ENCODE measurements at regions not wholly inside any gene's neighbourhood (a gene's known extent, or its start where the extent isn't known, plus 50 kb on each side); places are given as distances from the start of the nearest gene placed in this dataset.
"Not testable (repeated sequence)": the region's sequence is repeated elsewhere in the genome, so short reads cannot be mapped to it uniquely, and the experiment has no call there.

GRCh38 chr14:41000350-41000749 is 606.3 kb upstream of the LRFN5 start:
- Histone ChIP-seq H3K9me3 (ENCODE audit: control insufficient read depth, low read length) (no peaks in the 10 kb centered on the region), H3K27me3 (ENCODE audit: control insufficient read depth, insufficient read depth) (no peaks in the 10 kb centered on the region), H3K27ac (ENCODE audit: low read length) (no peak overlapping the region), H3K4me1 (ENCODE audit: control insufficient read depth, insufficient read depth, low read length) (no peaks in the 10 kb centered on the region), H3K4me3 (ENCODE audit: low read length) (no peak overlapping the region)
- WGBS = 52% methylated on average over 3 of the region's 3 CpGs
- DNase-seq = no peak
- intact Hi-C loops (cut with DNase I) = no loop called here
- ATAC-seq = no peak

GRCh38 chr14:40989260-40989659 is 617.4 kb upstream of the LRFN5 start:
- 19% methylated on average over 1 of the region's 1 CpG for WGBS
- ATAC-seq (no peak), DNase-seq (no peak)
- no peak overlapping the region for H3K27ac ChIP-seq (ENCODE audit: low read length)
- H3K27me3 ChIP-seq (ENCODE audit: control insufficient read depth, insufficient read depth) = no peaks in the 10 kb centered on the region
- no peaks in the 10 kb centered on the region for H3K4me1 ChIP-seq (ENCODE audit: control insufficient read depth, insufficient read depth, low read length)
- H3K9me3 ChIP-seq (ENCODE audit: control insufficient read depth, low read length) = no peaks in the 10 kb centered on the region
- H3K4me3 ChIP-seq (ENCODE audit: low read length) = no peak overlapping the region
- intact Hi-C loops (cut with DNase I) = no loop called here

- no peaks in the 10 kb centered on the region for H3K27me3 ChIP-seq (ENCODE audit: control insufficient read depth, insufficient read depth)
- H3K4me1 ChIP-seq (ENCODE audit: control insufficient read depth, insufficient read depth, low read length) = no peaks in the 10 kb centered on the region
- ATAC-seq = no peak
- DNase-seq = no peak
- no peak overlapping the region for H3K27ac ChIP-seq (ENCODE audit: low read length)
- WGBS = 83% methylated on average over 3 of the region's 3 CpGs
- H3K9me3 ChIP-seq (ENCODE audit: control insufficient read depth, low read length) = no peaks in the 10 kb centered on the region
- intact Hi-C loops (cut with DNase I) = no loop called here
- H3K4me3 ChIP-seq (ENCODE audit: low read length) = no peak overlapping the region
Measured at GRCh38 chr14:40987481-40987880, 619.2 kb upstream of the LRFN5 start.

GRCh38 chr14:40986655-40987054 is 620.0 kb upstream of the LRFN5 start:
- intact Hi-C loops (cut with DNase I) = no loop called here
- Histone ChIP-seq H3K9me3 (ENCODE audit: control insufficient read depth, low read length) (no peaks in the 10 kb centered on the region), H3K27ac (ENCODE audit: low read length) (no peak overlapping the region), H3K4me3 (ENCODE audit: low read length) (no peak overlapping the region), H3K4me1 (ENCODE audit: control insufficient read depth, insufficient read depth, low read length) (no peaks in the 10 kb centered on the region), H3K27me3 (ENCODE audit: control insufficient read depth, insufficient read depth) (no peaks in the 10 kb centered on the region)
- DNase-seq = no peak
- WGBS = 67% methylated on average over 1 of the region's 1 CpG
- ATAC-seq = no peak

GRCh38 chr14:40985584-40985983 is 621.1 kb upstream of the LRFN5 start:
- intact Hi-C loops (cut with DNase I) = no loop called here
- DNase-seq = no peak
- ATAC-seq = no peak
- H3K4me1 ChIP-seq (ENCODE audit: control insufficient read depth, insufficient read depth, low read length) = no peaks in the 10 kb centered on the region
- no peaks in the 10 kb centered on the region for H3K9me3 ChIP-seq (ENCODE audit: control insufficient read depth, low read length)
- WGBS = 44% methylated on average over 4 of the region's 4 CpGs
- H3K27me3 ChIP-seq (ENCODE audit: control insufficient read depth, insufficient read depth) = no peaks in the 10 kb centered on the region
- H3K27ac ChIP-seq (ENCODE audit: low read length) = no peak overlapping the region
- no peak overlapping the region for H3K4me3 ChIP-seq (ENCODE audit: low read length)

GRCh38 chr14:40983604-40984003 is 623.1 kb upstream of the LRFN5 start:
- Histone ChIP-seq H3K27me3 (ENCODE audit: control insufficient read depth, insufficient read depth) (no peaks in the 10 kb centered on the region), H3K4me3 (ENCODE audit: low read length) (no peak overlapping the region), H3K4me1 (ENCODE audit: control insufficient read depth, insufficient read depth, low read length) (no peaks in the 10 kb centered on the region), H3K9me3 (ENCODE audit: control insufficient read depth, low read length) (no peaks in the 10 kb centered on the region), H3K27ac (ENCODE audit: low read length) (no peak overlapping the region)
- 34% methylated on average over 3 of the region's 3 CpGs for WGBS
- DNase-seq (no peak), ATAC-seq (no peak)
- intact Hi-C loops (cut with DNase I) = no loop called here

- intact Hi-C loops (cut with DNase I) = no loop called here
- H3K9me3 ChIP-seq (ENCODE audit: control insufficient read depth, low read length) = no peaks in the 10 kb centered on the region
- H3K4me3 ChIP-seq (ENCODE audit: low read length) = no peak overlapping the region
- 70% methylated on average over 3 of the region's 3 CpGs for WGBS
- H3K4me1 ChIP-seq (ENCODE audit: control insufficient read depth, insufficient read depth, low read length) = no peaks in the 10 kb centered on the region
- H3K27me3 ChIP-seq (ENCODE audit: control insufficient read depth, insufficient read depth) = no peaks in the 10 kb centered on the region
- DNase-seq (no peak), ATAC-seq (no peak)
- no peak overlapping the region for H3K27ac ChIP-seq (ENCODE audit: low read length)
Measured at GRCh38 chr14:40981247-40981646, 625.4 kb upstream of the LRFN5 start.

GRCh38 chr14:40960257-40960656 is 646.4 kb upstream of the LRFN5 start:
- DNase-seq; ATAC-seq; H3K4me1 ChIP-seq (ENCODE audit: control insufficient read depth, insufficient read depth, low read length); intact Hi-C loops (cut with DNase I); H3K27me3 ChIP-seq (ENCODE audit: control insufficient read depth, insufficient read depth); H3K27ac ChIP-seq (ENCODE audit: low read length); H3K4me3 ChIP-seq (ENCODE audit: low read length); H3K9me3 ChIP-seq (ENCODE audit: control insufficient read depth, low read length): not testable (repeated sequence)
- 66% methylated on average over 2 of the region's 2 CpGs for WGBS

GRCh38 chr14:40955131-40955505 is 651.6 kb upstream of the LRFN5 start:
- ATAC-seq (no peak), DNase-seq (no peak)
- H3K27ac ChIP-seq (ENCODE audit: low read length) = no peak overlapping the region
- no peak overlapping the region for H3K4me3 ChIP-seq (ENCODE audit: low read length)
- H3K27me3 ChIP-seq (ENCODE audit: control insufficient read depth, insufficient read depth) = no peaks in the 10 kb centered on the region
- no peaks in the 10 kb centered on the region for H3K9me3 ChIP-seq (ENCODE audit: control insufficient read depth, low read length)
- 76% methylated on average over 2 of the region's 2 CpGs for WGBS
- intact Hi-C loops (cut with DNase I) = no loop called here
- no peaks in the 10 kb centered on the region for H3K4me1 ChIP-seq (ENCODE audit: control insufficient read depth, insufficient read depth, low read length)

- H3K9me3 ChIP-seq (ENCODE audit: control insufficient read depth, low read length); intact Hi-C loops (cut with DNase I); H3K4me1 ChIP-seq (ENCODE audit: control insufficient read depth, insufficient read depth, low read length); ATAC-seq; H3K4me3 ChIP-seq (ENCODE audit: low read length); DNase-seq; H3K27ac ChIP-seq (ENCODE audit: low read length); H3K27me3 ChIP-seq (ENCODE audit: control insufficient read depth, insufficient read depth): not testable (repeated sequence)
- WGBS = 90% methylated on average over 31 of the region's 34 CpGs
Measured at GRCh38 chr14:40954448-40955130, 652.1 kb upstream of the LRFN5 start.

GRCh38 chr14:40944521-40944920 is 662.2 kb upstream of the LRFN5 start:
- H3K4me1 ChIP-seq (ENCODE audit: control insufficient read depth, insufficient read depth, low read length) = no peaks in the 10 kb centered on the region
- 33% methylated on average over 3 of the region's 3 CpGs for WGBS
- intact Hi-C loops (cut with DNase I) = no loop called here

GRCh38 chr14:40936861-40937260 is 669.8 kb upstream of the LRFN5 start:
- intact Hi-C loops (cut with DNase I) = no loop called here
- 77% methylated on average over 1 of the region's 1 CpG for WGBS
- no peaks in the 10 kb centered on the region for H3K4me1 ChIP-seq (ENCODE audit: control insufficient read depth, insufficient read depth, low read length)
- H3K4me3 ChIP-seq (ENCODE audit: low read length) = no peak overlapping the region
- H3K27ac ChIP-seq (ENCODE audit: low read length) = no peak overlapping the region
- no peaks in the 10 kb centered on the region for H3K9me3 ChIP-seq (ENCODE audit: control insufficient read depth, low read length)
- ATAC-seq = no peak
- no peaks in the 10 kb centered on the region for H3K27me3 ChIP-seq (ENCODE audit: control insufficient read depth, insufficient read depth)
- DNase-seq = no peak

More at GRCh38 chr14:40944521-40944920, 662.2 kb upstream of the LRFN5 start:
- DNase-seq (no peak), ATAC-seq (no peak)
- no peaks in the 10 kb centered on the region for H3K9me3 ChIP-seq (ENCODE audit: control insufficient read depth, low read length)
- no peak overlapping the region for H3K27ac ChIP-seq (ENCODE audit: low read length)
- H3K4me3 ChIP-seq (ENCODE audit: low read length) = no peak overlapping the region
- H3K27me3 ChIP-seq (ENCODE audit: control insufficient read depth, insufficient read depth) = no peaks in the 10 kb centered on the region

All from right cardiac atrium (tissue), 5 donors.